Colonic mucosa (tissue), 4 donors: ENCODE measurements at regions not wholly inside any gene's neighbourhood (a gene's known extent, or its start where the extent isn't known, plus 50 kb on each side); places are given as distances from the start of the nearest gene placed in this dataset.

Source experiments
- DNase-seq: peaks from one replicate; pipeline ENCODE4 v3.0.0-alpha.2; 2020
- H3K27ac ChIP-seq: fragments of 200-600 bp; one replicate; pipeline ENCODE4 v1.8.0; 2021
- H3K27me3 ChIP-seq: fragments of 200-600 bp; one replicate; pipeline ENCODE4 v1.8.0; 2021
- H3K36me3 ChIP-seq: fragments of 200-600 bp; one replicate; pipeline ENCODE4 v1.8.0; 2021
- H3K4me1 ChIP-seq: fragments of 200-600 bp; one replicate; pipeline ENCODE4 v1.8.0; 2021; ENCODE audit warnings: mild to moderate bottlenecking
- H3K4me3 ChIP-seq: fragments of 200-600 bp; one replicate; pipeline ENCODE4 v1.8.0; 2021
- H3K9ac ChIP-seq, 2 donors: one replicate each; pipeline ENCODE4 v1.7.0; 2013; ENCODE audit warnings: control low read depth in 2 of 2, low read depth in 2 of 2, low read length in 2 of 2
- H3K9me3 ChIP-seq: fragments of 200-600 bp; one replicate; pipeline ENCODE4 v1.8.0; 2021
- CTCF ChIP-seq: fragments of 200-600 bp; IDR thresholded peaks from one replicate; pipeline ENCODE4 v1.8.0; 2022; ENCODE audit warnings: antibody characterized with exemption, mild to moderate bottlenecking
- intact Hi-C: fragments of 100-400 bp; cut with DNase I; formaldehyde crosslinking; loops from one replicate; pipeline ENCODE4 v1.14.1; 2022
- donor health status: healthy.
- donor health status: DM: no; HTN: no; CAD: no.
- donor health status: DM: no; HTN: no; CAD: no.

- Histone ChIP-seq H3K27ac (no peak overlapping the region), H3K9me3 (no peaks in the 10 kb centered on the region), H3K27me3 (no peaks in the 10 kb centered on the region), H3K9ac (no peak overlapping the region), H3K4me3 (no peak overlapping the region), H3K36me3 (no peaks in the 10 kb centered on the region), H3K4me1 (no peaks in the 10 kb centered on the region)
- no peak for TF ChIP-seq CTCF
- intact Hi-C loops: no loop called here
- DNase-seq: no peak
Observed at GRCh38 chr10:80787952-80788351, 250.2 kb downstream of the SH2D4B start.

- no peaks in the 10 kb centered on the region for H3K4me1 ChIP-seq
- no peak for DNase-seq
- no peak overlapping the region for H3K27ac ChIP-seq
- no peaks in the 10 kb centered on the region for H3K9me3 ChIP-seq
- H3K4me3 ChIP-seq: no peak overlapping the region
- H3K36me3 ChIP-seq: no peaks in the 10 kb centered on the region
- no peak for TF ChIP-seq CTCF
- H3K9ac ChIP-seq: no peak overlapping the region
- H3K27me3 ChIP-seq: no peaks in the 10 kb centered on the region
- intact Hi-C loops: no loop called here
Observed at GRCh38 chr10:80794994-80795393, 257.3 kb downstream of the SH2D4B start.

GRCh38 chr10:80805343-80806020 is 267.8 kb downstream of the SH2D4B start:
- no peaks in the 10 kb centered on the region for H3K36me3 ChIP-seq
- no peak overlapping the region for H3K27ac ChIP-seq
- no peaks in the 10 kb centered on the region for H3K9me3 ChIP-seq
- H3K4me1 ChIP-seq: no peaks in the 10 kb centered on the region
- intact Hi-C loops: no loop called here
- no peak for TF ChIP-seq CTCF
- no peak overlapping the region for H3K9ac ChIP-seq
- H3K4me3 ChIP-seq: no peak overlapping the region
- no peak for DNase-seq
- no peaks in the 10 kb centered on the region for H3K27me3 ChIP-seq

- H3K27ac ChIP-seq: no peak overlapping the region
- intact Hi-C loops: no loop called here
- no peak overlapping the region for H3K9ac ChIP-seq
- H3K27me3 ChIP-seq: no peaks in the 10 kb centered on the region
- H3K4me3 ChIP-seq: no peak overlapping the region
- DNase-seq: no peak
- H3K4me1 ChIP-seq: no peaks in the 10 kb centered on the region
- no peaks in the 10 kb centered on the region for H3K9me3 ChIP-seq
- H3K36me3 ChIP-seq: no peaks in the 10 kb centered on the region
- no peak for TF ChIP-seq CTCF
Observed at GRCh38 chr10:80814147-80814652, 276.5 kb downstream of the SH2D4B start.

- H3K4me3 ChIP-seq: no peak overlapping the region
- TF ChIP-seq CTCF: no peak
- no peak overlapping the region for H3K27ac ChIP-seq
- intact Hi-C loops: no loop called here
- DNase-seq: no peak
- H3K4me1 ChIP-seq: no peaks in the 10 kb centered on the region
- H3K36me3 ChIP-seq: no peaks in the 10 kb centered on the region
- H3K9me3 ChIP-seq: no peaks in the 10 kb centered on the region
- no peak overlapping the region for H3K9ac ChIP-seq
- H3K27me3 ChIP-seq: no peaks in the 10 kb centered on the region
Observed at GRCh38 chr10:80829151-80829550, 291.4 kb downstream of the SH2D4B start.
